H1 (cell line): ENCODE measurements at regions not wholly inside any gene's neighbourhood (a gene's known extent, or its start where the extent isn't known, plus 50 kb on each side); places are given as distances from the start of the nearest gene placed in this dataset.

Experiments used
- CTCF ChIA-PET: fragments of 300-600 bp; sonication (Branson Sonifier 250); formaldehyde crosslinking; loops from one replicate; lab custom pipeline; 2021; ENCODE audit not compliant: partially characterized antibody; lab: Charles Lee
- POLR2A ChIA-PET: fragments of 300-600 bp; sonication (Branson Sonifier 250); formaldehyde crosslinking; loops from one replicate; lab custom pipeline; 2021; ENCODE audit warnings: inconsistent platforms; ENCODE audit not compliant: partially characterized antibody; lab: Charles Lee
- DNase-seq, 2 experiments: peaks; one replicate each; pipeline versions ENCODE4 v3.0.0 to v3.0.0-alpha.2; 2010 to 2022; ENCODE audit warnings: low spot score in 2 of 2, low read depth in 1 of 2, mixed read lengths in 1 of 2
- FAIRE-seq: peaks from 2 replicates; lab custom pipeline; 2011; peaks lifted over from hg19 to GRCh38; lab: Jason Lieb, UNC
- H2AFZ ChIP-seq: 2 replicates; pipeline ENCODE4 v1.8.1; 2012; ENCODE audit warnings: low read length, inconsistent platforms
- H2AK5ac ChIP-seq: 2 replicates; pipeline ENCODE4 v1.6.1; 2013; ENCODE audit warnings: low read depth, low read length
- H2BK120ac ChIP-seq: replicated peaks from 2 replicates; pipeline ENCODE3; 2013; ENCODE audit warnings: low read depth, low read length, inconsistent platforms
- H2BK12ac ChIP-seq: 2 replicates; pipeline ENCODE4 v1.6.1; 2013; ENCODE audit warnings: low read depth, low read length
- H2BK15ac ChIP-seq: 2 replicates; pipeline ENCODE4 v1.6.1; 2013; ENCODE audit warnings: low read length
- H2BK20ac ChIP-seq: 2 replicates; pipeline ENCODE4 v1.6.1; 2013; ENCODE audit warnings: low read length
- H2BK5ac ChIP-seq: 2 replicates; pipeline ENCODE4 v1.6.1; 2013; ENCODE audit warnings: low read depth, low read length
- H3K14ac ChIP-seq: 2 replicates; pipeline ENCODE4 v1.6.1; 2013; ENCODE audit warnings: inconsistent platforms; ENCODE audit not compliant: insufficient read length
- H3K18ac ChIP-seq: 2 replicates; pipeline ENCODE4 v1.6.1; 2013; ENCODE audit warnings: low read length; ENCODE audit errors: extremely low read depth
- H3K23ac ChIP-seq: 2 replicates; pipeline ENCODE4 v1.6.1; 2013; ENCODE audit warnings: inconsistent platforms; ENCODE audit not compliant: insufficient read length
- H3K23me2 ChIP-seq: 2 replicates; pipeline ENCODE4 v1.6.1; 2013; ENCODE audit warnings: low read depth, low read length
- H3K27ac ChIP-seq: 2 replicates; pipeline ENCODE4 v1.6.1; 2011; ENCODE audit warnings: low read depth, low read length, inconsistent platforms
- H3K27me3 ChIP-seq, 4 experiments: replicated peaks in 1 of 4; 1 replicate in 1 of 4; 2 replicates in 3 of 4; pipeline versions ENCODE4 v1.6.1 to v1.8.1; 2011 to 2013; ENCODE audit warnings: low read length in 3 of 4, mild to moderate bottlenecking in 3 of 4, inconsistent platforms in 2 of 4, mixed read lengths in 2 of 4, moderate library complexity in 1 of 4; ENCODE audit not compliant: control insufficient read depth in 3 of 4, insufficient read depth in 3 of 4; ENCODE audit errors: extremely low read depth in 1 of 4
- H3K36me3 ChIP-seq, 4 experiments: 2 replicates each; pipeline versions ENCODE4 v1.6.1 to v1.8.1; 2011 to 2013; ENCODE audit warnings: mild to moderate bottlenecking in 4 of 4, low read length in 3 of 4, moderate library complexity in 2 of 4, control low read depth in 1 of 4, inconsistent platforms in 1 of 4; ENCODE audit not compliant: insufficient read depth in 4 of 4, control insufficient read depth in 2 of 4
- H3K4ac ChIP-seq: replicated peaks from 2 replicates; pipeline ENCODE3; 2013; ENCODE audit warnings: low read length, low read depth, mixed read lengths, inconsistent platforms; ENCODE audit not compliant: insufficient read length
- H3K4me1 ChIP-seq, 4 experiments: replicated peaks in 1 of 4; 1 replicate in 1 of 4; 2 replicates in 3 of 4; pipeline versions ENCODE4 v1.6.1 to v1.8.1; 2011 to 2013; ENCODE audit warnings: low read length in 3 of 4, inconsistent platforms in 2 of 4, mixed read lengths in 1 of 4; ENCODE audit not compliant: insufficient read depth in 4 of 4, control insufficient read depth in 3 of 4
- H3K4me2 ChIP-seq, 2 experiments: 2 replicates each; pipeline versions ENCODE4 v1.6.1 to v1.8.1; 2011 to 2013; ENCODE audit warnings: low read depth in 2 of 2, low read length in 2 of 2, control low read depth in 1 of 2, inconsistent platforms in 1 of 2, mild to moderate bottlenecking in 1 of 2; ENCODE audit not compliant: insufficient read depth in 1 of 2
- H3K4me3 ChIP-seq, 4 experiments: fragments of 200-600, 300-600 bp in 1 of 4; sonication (generic), shearing (Covaris generic), sonication (Bioruptor Twin) in 1 of 4; 2 replicates each; pipeline versions ENCODE4 v1.5.1 to v1.8.1; 2011 to 2016; ENCODE audit warnings: low read length in 4 of 4, low read depth in 3 of 4, control low read depth in 2 of 4, inconsistent platforms in 2 of 4, mild to moderate bottlenecking in 2 of 4, mixed read lengths in 1 of 4, moderate library complexity in 1 of 4; ENCODE audit not compliant: insufficient read depth in 2 of 4; ENCODE audit errors: extremely low read depth in 1 of 4
- H3K56ac ChIP-seq: replicated peaks from 2 replicates; pipeline ENCODE3; 2013; ENCODE audit warnings: low read depth, mild to moderate bottlenecking, mixed read lengths, low read length, inconsistent platforms; ENCODE audit not compliant: insufficient read length
- H3K79me1 ChIP-seq: 2 replicates; pipeline ENCODE4 v1.6.1; 2013; ENCODE audit warnings: low read depth, low read length, control low read depth
- H3K79me2 ChIP-seq, 2 experiments: 2 replicates each; pipeline versions ENCODE4 v1.6.1 to v1.8.1; 2012 to 2013; ENCODE audit warnings: low read length in 2 of 2, mild to moderate bottlenecking in 2 of 2, inconsistent platforms in 1 of 2; ENCODE audit not compliant: insufficient read depth in 2 of 2, control insufficient read depth in 1 of 2
- H3K9ac ChIP-seq, 4 experiments: replicated peaks in 1 of 4; 1 replicate in 1 of 4; 2 replicates in 3 of 4; pipeline versions ENCODE4 v1.6.1 to v1.8.1; 2011 to 2013; ENCODE audit warnings: low read depth in 3 of 4, low read length in 3 of 4, control low read depth in 2 of 4, mild to moderate bottlenecking in 2 of 4, moderate library complexity in 2 of 4, inconsistent platforms in 1 of 4; ENCODE audit errors: extremely low read depth in 1 of 4
- H3K9me3 ChIP-seq, 2 experiments: 2 replicates each; pipeline versions ENCODE4 v1.6.1 to v1.8.1; 2012 to 2013; ENCODE audit warnings: mild to moderate bottlenecking in 2 of 2, moderate library complexity in 2 of 2, control low read depth in 1 of 2, inconsistent platforms in 1 of 2, low read depth in 1 of 2, low read length in 1 of 2, mixed read lengths in 1 of 2; ENCODE audit not compliant: insufficient read depth in 2 of 2
- H4K20me1 ChIP-seq, 2 experiments: replicated peaks in 1 of 2; 2 replicates each; pipeline versions ENCODE3 to v1.8.1; 2011 to 2013; ENCODE audit warnings: inconsistent platforms in 2 of 2, low read length in 2 of 2, mild to moderate bottlenecking in 1 of 2; ENCODE audit not compliant: insufficient read depth in 2 of 2, control insufficient read depth in 1 of 2
- H4K5ac ChIP-seq: 2 replicates; pipeline ENCODE4 v1.6.1; 2013; ENCODE audit warnings: low read length, low read depth, mixed read lengths, inconsistent platforms; ENCODE audit not compliant: insufficient read length
- H4K8ac ChIP-seq: 2 replicates; pipeline ENCODE4 v1.8.0; 2013; ENCODE audit warnings: mild to moderate bottlenecking, moderate library complexity, low read length, inconsistent platforms; ENCODE audit not compliant: insufficient read depth; ENCODE audit errors: extremely low read depth
- H4K91ac ChIP-seq: replicated peaks from 2 replicates; pipeline ENCODE3; 2013; ENCODE audit warnings: low read length, mixed read lengths, inconsistent platforms; ENCODE audit not compliant: insufficient read length
- CBX5 ChIP-seq: fragments of 300-800, 300-1000 bp; sonication (generic); IDR thresholded peaks from 2 replicates; pipeline ENCODE4 v1.7.1; 2016; ENCODE audit warnings: antibody characterized with exemption, low read length, low read depth
- CEBPB ChIP-seq: IDR thresholded peaks from 2 replicates; pipeline ENCODE4 v1.6.1; 2012; ENCODE audit warnings: low read depth, low read length
- CREB1 ChIP-seq: IDR thresholded peaks from 2 replicates; pipeline ENCODE4 v1.6.1; 2012; ENCODE audit warnings: inconsistent platforms
- EGR1 ChIP-seq: IDR thresholded peaks from 2 replicates; pipeline ENCODE4 v1.6.1; 2011; ENCODE audit warnings: low read depth, low read length, borderline replicate concordance
- EP300 ChIP-seq, 2 experiments: IDR thresholded peaks; 1 replicate in 1 of 2; 2 replicates in 1 of 2; pipeline ENCODE4 v1.6.1; 2011 to 2012; ENCODE audit warnings: low read depth in 2 of 2, low read length in 2 of 2, mild to moderate bottlenecking in 2 of 2, borderline replicate concordance in 1 of 2, inconsistent platforms in 1 of 2, moderate library complexity in 1 of 2
- HDAC2 ChIP-seq, 2 experiments: fragments of 300-600 bp in 1 of 2; sonication (generic) in 1 of 2; IDR thresholded peaks; 2 replicates each; pipeline ENCODE4 v1.6.1; 2011 to 2012; ENCODE audit warnings: low read depth in 2 of 2, low read length in 2 of 2, mild to moderate bottlenecking in 2 of 2, moderate library complexity in 2 of 2, borderline replicate concordance in 1 of 2, inconsistent platforms in 1 of 2
- JUND ChIP-seq: IDR thresholded peaks from 2 replicates; pipeline ENCODE4 v1.6.1; 2011; ENCODE audit warnings: mild to moderate bottlenecking, improper control_type of control experiment, low read length
- MAX ChIP-seq: IDR thresholded peaks from 2 replicates; pipeline ENCODE4 v1.6.1; 2012; ENCODE audit warnings: inconsistent platforms
- POLR2A ChIP-seq, 2 experiments: IDR thresholded peaks; 1 replicate in 1 of 2; 2 replicates in 1 of 2; pipeline ENCODE4 v1.6.1; 2011; ENCODE audit warnings: low read depth in 2 of 2, low read length in 2 of 2, mild to moderate bottlenecking in 2 of 2; ENCODE audit errors: control extremely low read depth in 1 of 2
- POU5F1 ChIP-seq: IDR thresholded peaks from 2 replicates; pipeline ENCODE4 v1.6.1; 2011; ENCODE audit warnings: low read depth, mild to moderate bottlenecking, low read length, moderate library complexity
- SP1 ChIP-seq: IDR thresholded peaks from 2 replicates; pipeline ENCODE4 v1.6.1; 2011; ENCODE audit warnings: low read depth, low read length
- YY1 ChIP-seq: IDR thresholded peaks from 2 replicates; pipeline ENCODE4 v1.6.1; 2011; ENCODE audit warnings: low read depth, mild to moderate bottlenecking, low read length
- WGBS, 2 experiments: shearing (Covaris generic) in 1 of 2; methylation state at CpG; one replicate each; pipeline versions ENCODE4 v1.1.6 to v1.1.7; 2013 to 2015; ENCODE audit warnings: low lambda C conversion rate in 2 of 2, mixed read lengths in 2 of 2, inconsistent platforms in 1 of 2, low coverage in 1 of 2, missing lambda C conversion rate in 1 of 2; ENCODE audit not compliant: insufficient replicate concordance in 2 of 2, insufficient coverage in 1 of 2, insufficient read length in 1 of 2; ENCODE audit errors: extremely low coverage in 1 of 2, missing lambda C conversion rate in 1 of 2; 5-methylcytosine and 5-hydroxymethylcytosine counted together

- Histone ChIP-seq H3K79me1 (no peaks in the 10 kb centered on the region), H3K27ac (no peak overlapping the region), H3K36me3 (no peaks in the 10 kb centered on the region), H2BK5ac (no peak overlapping the region), H3K9ac (no peak overlapping the region), H4K5ac (no peak overlapping the region), H4K20me1 (no peaks in the 10 kb centered on the region), H3K23ac (no peak overlapping the region), H3K18ac (no peak overlapping the region), H4K91ac (no peak overlapping the region), H3K23me2 (no peaks in the 10 kb centered on the region), H4K8ac (no peak overlapping the region), H3K4ac (no peak overlapping the region), H3K4me1 (peaks cover 0 to 2% (median 0%) of the 10 kb centered on the region in 4 experiments; a peak in 1 of 7 replicates), H3K56ac (no peak overlapping the region), H2BK120ac (no peak overlapping the region), H3K14ac (no peak overlapping the region), H3K27me3 (no peaks in the 10 kb centered on the region), H3K4me3 (no peak overlapping the region), H2BK12ac (no peak overlapping the region), H3K9me3 (no peaks in the 10 kb centered on the region), H3K4me2 (no peak overlapping the region; a peak in 1 of 4 replicates), H2AFZ (no peak overlapping the region), H2BK20ac (no peak overlapping the region), H2AK5ac (no peak overlapping the region), H2BK15ac (no peak overlapping the region), H3K79me2 (no peaks in the 10 kb centered on the region)
- CTCF ChIA-PET, result no interaction called here
- 56% methylated on average over 6 of the region's 6 CpGs; no CpG with 5 or more reads in 1 of the 2 experiments for WGBS, 2 experiments
- peak in 1 of 2 experiments; percentile 48 for DNase-seq
- peak; percentile 72 for FAIRE-seq
- POLR2A ChIA-PET, result no interaction called here
- no peak for TF ChIP-seq POLR2A (IDR thresholded peaks at IDR 0.05; ENCODE audit: control extremely low read depth in 1 of 2, low read depth in 2 of 2, low read length in 2 of 2)
- peak; percentile 85 for TF ChIP-seq YY1
- 0 out of 2 replicates have a peak, but pooled peaks have one; percentile 12 for TF ChIP-seq JUND
- 0 out of 2 replicates have a peak, but pooled peaks have one; percentile 11 for TF ChIP-seq POU5F1
- TF ChIP-seq MAX, result no peak
- TF ChIP-seq CBX5, result no peak
- TF ChIP-seq CEBPB, result peak; percentile 84
- 0 out of 4 replicates have a peak, but pooled peaks of 1 of the 2 experiments have one; percentile 59 for TF ChIP-seq HDAC2 (IDR thresholded peaks at IDR 0.05; ENCODE audit: borderline replicate concordance in 1 of 2, low read depth in 2 of 2, low read length in 2 of 2)
- no peak for TF ChIP-seq EGR1
- no peak for TF ChIP-seq CREB1
- TF ChIP-seq EP300 (IDR thresholded peaks at IDR 0.05; ENCODE audit: borderline replicate concordance in 1 of 2, low read depth in 2 of 2, low read length in 2 of 2), result peak; percentile 15 to 93; a peak in 1 of 3 replicates
- TF ChIP-seq SP1, result peak; percentile 28; the same call in 1 of the 2 replicates
Observed at GRCh38 chr13:65236841-65237418, 1993.2 kb downstream of the PCDH9 start.
